Muscle layer of colon (tissue), 2 donors: ENCODE measurements at regions not wholly inside any gene's neighbourhood (a gene's known extent, or its start where the extent isn't known, plus 50 kb on each side); places are given as distances from the start of the nearest gene placed in this dataset.
"Not testable (repeated sequence)": the region's sequence is repeated elsewhere in the genome, so short reads cannot be mapped to it uniquely, and the experiment has no call there.

Source experiments
- H3K27ac ChIP-seq: one replicate; pipeline ENCODE4 v1.7.0; 2013; ENCODE audit warnings: low read depth, mild to moderate bottlenecking, low read length, moderate library complexity
- H3K27me3 ChIP-seq, 2 donors: one replicate each; pipeline ENCODE4 v1.7.0; 2013; ENCODE audit warnings: low read length in 2 of 2, mild to moderate bottlenecking in 2 of 2; ENCODE audit not compliant: insufficient read depth in 2 of 2, control insufficient read depth in 1 of 2
- H3K36me3 ChIP-seq: one replicate; pipeline ENCODE4 v1.7.0; 2013; ENCODE audit warnings: mild to moderate bottlenecking, low read length; ENCODE audit not compliant: insufficient read depth
- H3K4me1 ChIP-seq: one replicate; pipeline ENCODE4 v1.7.0; 2013; ENCODE audit warnings: mild to moderate bottlenecking, low read length; ENCODE audit not compliant: insufficient read depth
- H3K4me3 ChIP-seq, 2 donors: one replicate each; pipeline ENCODE4 v1.7.0; 2013; ENCODE audit warnings: low read length in 2 of 2, low read depth in 1 of 2, mild to moderate bottlenecking in 1 of 2, moderate library complexity in 1 of 2
- H3K9ac ChIP-seq: one replicate; pipeline ENCODE4 v1.7.0; 2013; ENCODE audit warnings: low read length
- H3K9me3 ChIP-seq: one replicate; pipeline ENCODE4 v1.7.0; 2013; ENCODE audit warnings: mild to moderate bottlenecking, low read length
- donor health status: abdominal sarcoma.
- donor health status: Adenocarcinoma of cecum.

DNA sequence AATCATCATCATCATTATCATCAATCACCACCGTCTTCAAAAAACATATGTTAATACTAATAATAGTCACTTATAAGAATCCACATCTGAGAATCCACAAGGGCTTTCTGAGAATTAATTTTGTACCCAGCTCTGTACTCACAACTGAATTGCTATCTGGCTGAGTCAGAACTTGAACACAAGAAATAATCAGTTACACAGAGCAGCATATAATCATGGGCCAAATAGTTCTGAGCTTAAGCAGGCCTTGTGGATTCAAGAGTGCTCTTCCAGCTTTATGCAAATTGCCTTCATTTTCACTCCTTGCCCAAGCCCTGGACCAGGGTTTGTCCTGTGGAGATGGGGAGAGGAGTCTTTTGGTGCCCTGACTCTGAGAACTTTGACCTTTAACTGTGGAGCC is 304.5 kb downstream of the ZNF248 start:
- no peak overlapping the region for H3K4me3 ChIP-seq
- no peaks in the 10 kb centered on the region for H3K4me1 ChIP-seq
- no peaks in the 10 kb centered on the region for H3K36me3 ChIP-seq
- no peak overlapping the region for H3K27ac ChIP-seq
- H3K9me3 ChIP-seq = no peaks in the 10 kb centered on the region
- H3K9ac ChIP-seq = no peak overlapping the region
- no peaks in the 10 kb centered on the region for H3K27me3 ChIP-seq

DNA sequence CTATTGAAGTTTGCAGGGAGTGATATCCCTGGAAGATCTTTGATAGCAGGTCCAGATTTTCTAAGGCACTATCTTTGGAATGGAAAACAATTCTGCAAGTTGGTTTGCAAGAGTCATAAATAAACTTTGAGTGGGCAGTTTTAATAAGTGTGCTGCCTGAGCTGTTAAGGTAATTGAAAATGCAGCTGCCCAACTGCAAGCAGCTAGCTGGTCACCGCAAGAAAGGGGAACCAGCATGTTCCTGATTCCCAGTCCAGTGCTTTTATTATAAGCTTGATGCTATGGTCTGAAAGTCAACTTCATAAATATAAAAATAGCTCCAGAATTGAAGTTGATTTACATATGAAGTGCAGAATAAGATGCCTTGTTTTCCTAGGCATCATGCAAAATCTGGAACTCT is 308.4 kb downstream of the ZNF248 start:
- Histone ChIP-seq H3K36me3 (no peaks in the 10 kb centered on the region), H3K27ac (no peak overlapping the region), H3K4me3 (no peak overlapping the region), H3K9ac (no peak overlapping the region), H3K9me3 (no peaks in the 10 kb centered on the region), H3K4me1 (no peaks in the 10 kb centered on the region), H3K27me3 (no peaks in the 10 kb centered on the region)

DNA sequence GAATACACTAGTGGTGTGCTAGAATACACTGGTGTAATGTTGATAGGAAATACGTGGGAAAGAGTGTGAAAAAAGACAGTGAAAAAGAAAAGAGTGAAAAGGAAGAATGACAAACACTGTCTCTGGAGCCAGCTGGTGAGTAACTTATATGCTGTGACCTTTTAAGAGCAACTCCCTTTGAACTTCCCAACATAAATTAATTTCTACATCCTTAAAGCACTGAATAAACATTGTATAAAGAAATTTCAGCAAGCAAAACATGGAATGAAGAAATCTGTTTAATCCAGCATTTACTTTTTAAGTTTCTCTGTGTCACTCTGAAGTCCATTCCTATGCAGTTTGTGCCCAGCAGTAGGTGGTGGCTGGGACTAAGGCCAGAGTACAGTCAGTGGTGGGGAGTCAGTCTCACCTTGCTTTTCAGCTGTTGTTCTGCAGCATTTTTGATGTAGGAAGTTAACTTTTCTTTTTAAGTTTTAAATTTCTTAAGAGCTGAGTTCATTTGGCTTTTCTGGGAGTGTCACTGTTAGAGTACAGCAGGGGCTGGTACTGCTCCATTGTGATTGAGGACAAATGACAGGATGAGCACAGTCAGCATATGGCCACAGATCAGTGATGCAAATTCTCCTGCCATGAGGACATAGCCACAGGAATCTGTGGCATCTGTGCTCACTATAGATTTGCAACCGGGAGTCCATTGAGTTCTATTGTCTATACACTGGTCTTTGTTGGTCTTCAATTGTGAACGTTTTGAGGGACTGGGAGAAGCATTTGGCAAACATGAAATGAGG is 321.8 kb downstream of the ZNF248 start:
- Histone ChIP-seq H3K4me3 (no peak overlapping the region), H3K9ac (no peak overlapping the region), H3K27ac (no peak overlapping the region)

DNA sequence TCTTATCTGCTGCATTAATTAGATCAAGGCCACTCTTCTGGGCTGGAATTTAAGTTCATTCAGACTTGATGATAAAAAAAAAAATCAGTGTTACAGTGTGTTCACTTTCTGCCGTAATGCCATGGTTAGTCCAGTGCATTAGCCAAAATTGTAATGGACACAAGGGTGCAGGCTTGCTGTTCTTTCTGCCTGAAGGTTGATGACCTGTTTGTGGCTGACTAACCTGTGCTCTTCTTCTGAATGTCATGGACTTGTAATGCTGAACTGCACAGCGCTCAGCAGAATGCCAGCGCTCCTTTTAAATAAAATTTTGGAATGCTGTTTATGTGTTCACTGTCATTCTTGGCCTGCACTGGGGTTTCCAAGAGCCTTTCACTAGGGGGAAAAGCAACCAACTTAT is 323.2 kb downstream of the ZNF248 start:
- Histone ChIP-seq H3K9me3 (no peaks in the 10 kb centered on the region), H3K36me3 (no peaks in the 10 kb centered on the region), H3K27ac (no peak overlapping the region), H3K4me3 (no peak overlapping the region), H3K4me1 (no peaks in the 10 kb centered on the region), H3K9ac (no peak overlapping the region), H3K27me3 (no peaks in the 10 kb centered on the region)

More for the DNA sequence above, 321.8 kb downstream of the ZNF248 start:
- Histone ChIP-seq H3K9me3 (no peaks in the 10 kb centered on the region), H3K27me3 (no peaks in the 10 kb centered on the region), H3K36me3 (no peaks in the 10 kb centered on the region), H3K4me1 (no peaks in the 10 kb centered on the region)

DNA sequence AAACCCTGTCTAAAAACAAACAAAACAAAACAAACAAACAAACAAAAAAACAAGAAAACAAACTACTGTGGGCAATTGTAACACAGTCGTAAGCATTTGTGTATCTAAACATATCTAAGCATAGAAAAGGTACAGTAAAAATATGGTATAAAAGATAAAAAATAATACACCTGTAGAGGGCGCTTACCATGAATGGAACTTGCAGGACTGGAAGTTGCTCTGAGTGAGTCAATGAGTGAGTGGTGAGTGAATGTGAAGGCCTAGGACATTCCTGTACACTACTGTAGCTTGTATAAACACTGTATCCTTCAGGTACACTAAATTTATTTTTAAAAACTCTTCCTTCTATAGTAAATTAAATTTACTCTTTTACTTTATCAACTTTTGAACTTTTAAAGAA is 332.0 kb downstream of the ZNF248 start:
- H3K36me3 ChIP-seq, H3K9ac ChIP-seq, H3K4me1 ChIP-seq, H3K27me3 ChIP-seq, H3K9me3 ChIP-seq, H3K4me3 ChIP-seq, H3K27ac ChIP-seq: not testable (repeated sequence)

DNA sequence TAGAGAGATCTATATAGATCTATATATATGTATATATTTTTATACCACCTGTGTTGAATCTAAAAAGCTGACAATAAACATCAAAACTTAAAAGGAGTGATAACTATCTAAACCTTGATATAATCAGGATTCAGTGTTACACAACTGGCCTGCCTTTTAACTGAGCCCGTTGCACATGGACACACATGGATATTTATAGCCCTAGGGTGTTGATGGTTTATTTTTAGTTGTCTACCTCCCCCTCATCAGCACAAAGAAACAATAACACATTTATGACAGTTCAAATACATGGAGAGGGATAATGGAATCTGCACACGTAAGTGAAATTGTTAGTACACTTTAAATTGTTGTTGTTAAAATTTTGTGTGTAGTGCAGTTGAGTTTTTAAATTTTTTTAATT is 336.9 kb downstream of the ZNF248 start:
- Histone ChIP-seq H3K4me1 (no peaks in the 10 kb centered on the region), H3K4me3 (no peak overlapping the region), H3K36me3 (no peaks in the 10 kb centered on the region), H3K9me3 (no peaks in the 10 kb centered on the region), H3K9ac (no peak overlapping the region), H3K27me3 (no peaks in the 10 kb centered on the region), H3K27ac (no peak overlapping the region)

DNA sequence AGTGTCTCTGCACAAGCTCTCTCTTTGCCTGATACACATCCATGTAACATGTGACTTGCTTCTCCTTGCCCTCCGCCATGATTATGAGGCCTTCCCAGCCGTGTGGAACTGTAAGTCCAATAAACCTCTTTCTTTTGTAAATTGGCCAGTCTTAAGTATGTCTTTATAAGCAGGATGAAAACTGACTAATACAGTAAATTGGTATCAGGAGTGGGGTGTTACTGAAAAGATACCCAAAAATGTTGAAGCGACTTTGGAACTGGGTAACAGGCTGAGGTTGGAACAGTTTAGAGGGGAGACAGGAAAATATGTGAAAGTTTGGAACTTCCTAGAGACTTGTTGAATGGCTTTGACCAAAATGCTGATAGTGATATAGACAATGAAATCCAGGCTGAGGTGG is 346.9 kb downstream of the ZNF248 start:
- not testable (repeated sequence) for H3K27ac ChIP-seq, H3K36me3 ChIP-seq

DNA sequence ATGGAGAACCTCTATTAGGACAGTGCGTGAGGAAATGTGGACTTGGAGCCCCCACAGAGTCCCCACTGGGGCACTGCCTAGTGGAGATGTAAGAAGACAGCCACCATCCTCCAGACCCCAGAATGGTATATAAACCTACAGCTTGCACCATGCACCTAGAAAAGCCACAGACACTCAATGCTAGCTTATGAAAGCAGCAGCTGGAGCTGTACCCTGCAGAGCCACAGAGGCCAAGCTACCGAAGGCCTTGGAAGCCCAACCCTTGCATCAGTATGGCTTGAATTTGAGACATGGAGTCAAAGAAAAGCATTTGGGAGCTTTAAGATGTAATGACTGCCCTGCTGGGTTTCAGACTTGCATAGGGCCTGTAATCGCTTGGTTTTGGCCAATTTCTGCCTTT is 361.3 kb downstream of the ZNF248 start:
- no peaks in the 10 kb centered on the region for H3K4me1 ChIP-seq
- no peak overlapping the region for H3K4me3 ChIP-seq
- H3K27me3 ChIP-seq = no peaks in the 10 kb centered on the region
- H3K9me3 ChIP-seq = no peaks in the 10 kb centered on the region
- no peak overlapping the region for H3K27ac ChIP-seq
- H3K9ac ChIP-seq = no peak overlapping the region
- H3K36me3 ChIP-seq = no peaks in the 10 kb centered on the region

More for the DNA sequence above, 346.9 kb downstream of the ZNF248 start:
- H3K9me3 ChIP-seq = peaks cover 13% of the 10 kb centered on the region
- not testable (repeated sequence) for H3K4me3 ChIP-seq, H3K9ac ChIP-seq, H3K27me3 ChIP-seq, H3K4me1 ChIP-seq

DNA sequence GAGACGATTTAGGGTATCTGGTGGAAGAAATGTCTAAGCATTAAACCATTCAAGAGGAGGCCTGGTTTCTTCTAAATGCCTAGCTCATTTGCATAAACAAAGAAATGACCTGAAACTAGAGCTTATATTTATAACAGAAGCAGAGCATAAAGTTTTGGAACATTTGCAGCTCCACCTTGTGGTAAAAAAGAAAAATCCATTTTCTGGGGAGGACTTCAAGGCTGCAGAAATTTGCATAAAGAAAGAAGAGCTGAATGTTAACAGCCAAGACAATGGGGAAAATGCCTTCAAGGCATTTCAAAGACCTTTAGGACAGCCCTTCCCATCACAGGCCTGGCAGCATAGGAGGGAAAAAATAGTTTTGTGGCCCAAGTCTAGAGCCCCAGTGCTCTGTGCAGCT is 362.0 kb downstream of the ZNF248 start:
- Histone ChIP-seq H3K27ac (no peak overlapping the region), H3K4me3 (no peak overlapping the region), H3K36me3 (no peaks in the 10 kb centered on the region), H3K4me1 (no peaks in the 10 kb centered on the region), H3K9ac (no peak overlapping the region), H3K27me3 (no peaks in the 10 kb centered on the region), H3K9me3 (no peaks in the 10 kb centered on the region)

DNA sequence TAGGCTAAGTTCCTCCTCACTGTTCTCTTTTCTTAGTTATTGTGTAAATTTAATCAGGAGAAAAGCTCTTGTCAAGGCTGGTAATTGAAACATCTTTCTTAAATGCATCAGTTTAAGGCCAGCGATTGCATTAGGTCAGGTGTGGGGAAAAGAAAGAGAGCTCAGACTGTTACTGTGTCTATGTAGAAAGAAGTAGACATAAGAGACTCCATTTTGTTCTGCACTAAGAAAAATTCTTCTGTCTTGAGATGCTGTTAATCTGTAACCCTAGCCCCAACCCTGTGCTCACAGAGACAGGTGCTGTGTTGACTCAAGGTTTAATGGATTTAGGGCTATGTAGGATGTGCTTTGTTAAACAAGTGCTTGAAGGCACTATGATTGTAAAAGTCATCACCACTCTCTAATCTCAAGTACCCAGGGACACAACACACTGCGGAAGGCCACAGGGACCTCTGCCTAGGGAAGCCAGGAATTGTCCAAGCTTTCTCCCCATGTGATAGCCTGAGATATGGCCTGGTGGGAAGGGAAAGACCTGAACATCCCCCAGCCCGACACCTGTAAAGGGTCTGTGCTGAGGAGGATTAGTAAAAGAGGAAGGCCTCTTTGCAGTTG is 364.1 kb downstream of the ZNF248 start:
- not testable (repeated sequence) for H3K9me3 ChIP-seq, H3K27ac ChIP-seq, H3K9ac ChIP-seq, H3K4me3 ChIP-seq, H3K36me3 ChIP-seq, H3K27me3 ChIP-seq, H3K4me1 ChIP-seq

DNA sequence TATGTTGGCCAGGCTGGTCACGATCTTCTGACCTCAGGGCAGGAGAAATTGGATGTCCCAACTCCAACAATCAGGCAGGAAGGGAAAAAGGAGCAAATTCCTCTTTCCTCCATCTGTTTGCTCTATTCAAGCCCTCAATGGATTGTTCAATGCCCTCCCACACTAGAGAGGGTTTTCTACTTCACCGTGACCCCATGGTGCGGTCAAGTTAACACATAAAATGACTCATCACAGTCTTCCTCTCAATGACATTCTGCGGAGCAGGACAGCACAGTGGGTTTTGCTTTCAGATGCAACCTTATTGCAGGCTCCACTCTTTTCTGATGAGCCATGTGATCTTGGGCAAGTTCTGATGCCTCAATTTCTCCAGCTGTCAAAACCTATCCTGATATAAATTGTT is 364.9 kb downstream of the ANKRD30A start:
- H3K9ac ChIP-seq = no peak overlapping the region
- H3K27me3 ChIP-seq = no peaks in the 10 kb centered on the region
- H3K27ac ChIP-seq = no peak overlapping the region
- no peaks in the 10 kb centered on the region for H3K9me3 ChIP-seq
- H3K4me3 ChIP-seq = no peak overlapping the region
- no peaks in the 10 kb centered on the region for H3K4me1 ChIP-seq
- no peaks in the 10 kb centered on the region for H3K36me3 ChIP-seq

DNA sequence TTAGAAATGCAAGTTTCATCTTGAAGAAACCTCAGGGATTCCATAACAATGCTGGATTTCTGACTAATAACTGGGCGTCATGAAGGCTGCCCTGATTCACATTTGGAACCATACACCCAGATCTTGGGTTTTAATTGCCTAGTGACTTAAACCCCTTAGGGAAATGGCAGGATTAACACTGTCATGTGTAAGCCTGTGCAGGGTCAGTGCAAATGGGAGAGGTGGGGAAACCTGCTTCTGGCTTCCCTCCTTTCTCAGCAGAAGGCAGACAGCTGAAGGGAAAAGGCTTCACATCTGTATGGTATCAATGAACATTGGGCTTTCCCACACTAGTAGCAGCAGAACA is 364.2 kb downstream of the ANKRD30A start:
- H3K27ac ChIP-seq = no peak overlapping the region
- no peaks in the 10 kb centered on the region for H3K9me3 ChIP-seq
- H3K9ac ChIP-seq = no peak overlapping the region
- H3K36me3 ChIP-seq = no peaks in the 10 kb centered on the region
- H3K4me3 ChIP-seq = no peak overlapping the region
- no peaks in the 10 kb centered on the region for H3K27me3 ChIP-seq
- H3K4me1 ChIP-seq = no peaks in the 10 kb centered on the region
